H1 (cell line): ENCODE measurements at regions not wholly inside any gene's neighbourhood (a gene's known extent, or its start where the extent isn't known, plus 50 kb on each side); places are given as distances from the start of the nearest gene placed in this dataset.

Experiments
- CTCF ChIA-PET: fragments of 300-600 bp; sonication (Branson Sonifier 250); formaldehyde crosslinking; loops from one replicate; lab custom pipeline; 2021; ENCODE audit not compliant: partially characterized antibody; lab: Charles Lee
- POLR2A ChIA-PET: fragments of 300-600 bp; sonication (Branson Sonifier 250); formaldehyde crosslinking; loops from one replicate; lab custom pipeline; 2021; ENCODE audit warnings: inconsistent platforms; ENCODE audit not compliant: partially characterized antibody; lab: Charles Lee
- DNase-seq, 2 experiments: peaks; one replicate each; pipeline versions ENCODE4 v3.0.0 to v3.0.0-alpha.2; 2010 to 2022; ENCODE audit warnings: low spot score in 2 of 2, low read depth in 1 of 2, mixed read lengths in 1 of 2
- FAIRE-seq: peaks from 2 replicates; lab custom pipeline; 2011; peaks lifted over from hg19 to GRCh38; lab: Jason Lieb, UNC
- H2AFZ ChIP-seq: 2 replicates; pipeline ENCODE4 v1.8.1; 2012; ENCODE audit warnings: low read length, inconsistent platforms
- H2AK5ac ChIP-seq: 2 replicates; pipeline ENCODE4 v1.6.1; 2013; ENCODE audit warnings: low read depth, low read length
- H2BK120ac ChIP-seq: replicated peaks from 2 replicates; pipeline ENCODE3; 2013; ENCODE audit warnings: low read depth, low read length, inconsistent platforms
- H2BK12ac ChIP-seq: 2 replicates; pipeline ENCODE4 v1.6.1; 2013; ENCODE audit warnings: low read depth, low read length
- H2BK15ac ChIP-seq: 2 replicates; pipeline ENCODE4 v1.6.1; 2013; ENCODE audit warnings: low read length
- H2BK20ac ChIP-seq: 2 replicates; pipeline ENCODE4 v1.6.1; 2013; ENCODE audit warnings: low read length
- H2BK5ac ChIP-seq: 2 replicates; pipeline ENCODE4 v1.6.1; 2013; ENCODE audit warnings: low read depth, low read length
- H3K14ac ChIP-seq: 2 replicates; pipeline ENCODE4 v1.6.1; 2013; ENCODE audit warnings: inconsistent platforms; ENCODE audit not compliant: insufficient read length
- H3K18ac ChIP-seq: 2 replicates; pipeline ENCODE4 v1.6.1; 2013; ENCODE audit warnings: low read length; ENCODE audit errors: extremely low read depth
- H3K23ac ChIP-seq: 2 replicates; pipeline ENCODE4 v1.6.1; 2013; ENCODE audit warnings: inconsistent platforms; ENCODE audit not compliant: insufficient read length
- H3K23me2 ChIP-seq: 2 replicates; pipeline ENCODE4 v1.6.1; 2013; ENCODE audit warnings: low read depth, low read length
- H3K27ac ChIP-seq: 2 replicates; pipeline ENCODE4 v1.6.1; 2011; ENCODE audit warnings: low read depth, low read length, inconsistent platforms
- H3K27me3 ChIP-seq, 4 experiments: replicated peaks in 1 of 4; 1 replicate in 1 of 4; 2 replicates in 3 of 4; pipeline versions ENCODE4 v1.6.1 to v1.8.1; 2011 to 2013; ENCODE audit warnings: low read length in 3 of 4, mild to moderate bottlenecking in 3 of 4, inconsistent platforms in 2 of 4, mixed read lengths in 2 of 4, moderate library complexity in 1 of 4; ENCODE audit not compliant: control insufficient read depth in 3 of 4, insufficient read depth in 3 of 4; ENCODE audit errors: extremely low read depth in 1 of 4
- H3K36me3 ChIP-seq, 4 experiments: 2 replicates each; pipeline versions ENCODE4 v1.6.1 to v1.8.1; 2011 to 2013; ENCODE audit warnings: mild to moderate bottlenecking in 4 of 4, low read length in 3 of 4, moderate library complexity in 2 of 4, control low read depth in 1 of 4, inconsistent platforms in 1 of 4; ENCODE audit not compliant: insufficient read depth in 4 of 4, control insufficient read depth in 2 of 4
- H3K4ac ChIP-seq: replicated peaks from 2 replicates; pipeline ENCODE3; 2013; ENCODE audit warnings: low read length, low read depth, mixed read lengths, inconsistent platforms; ENCODE audit not compliant: insufficient read length
- H3K4me1 ChIP-seq, 4 experiments: replicated peaks in 1 of 4; 1 replicate in 1 of 4; 2 replicates in 3 of 4; pipeline versions ENCODE4 v1.6.1 to v1.8.1; 2011 to 2013; ENCODE audit warnings: low read length in 3 of 4, inconsistent platforms in 2 of 4, mixed read lengths in 1 of 4; ENCODE audit not compliant: insufficient read depth in 4 of 4, control insufficient read depth in 3 of 4
- H3K4me2 ChIP-seq, 2 experiments: 2 replicates each; pipeline versions ENCODE4 v1.6.1 to v1.8.1; 2011 to 2013; ENCODE audit warnings: low read depth in 2 of 2, low read length in 2 of 2, control low read depth in 1 of 2, inconsistent platforms in 1 of 2, mild to moderate bottlenecking in 1 of 2; ENCODE audit not compliant: insufficient read depth in 1 of 2
- H3K4me3 ChIP-seq, 4 experiments: fragments of 200-600, 300-600 bp in 1 of 4; sonication (generic), shearing (Covaris generic), sonication (Bioruptor Twin) in 1 of 4; 2 replicates each; pipeline versions ENCODE4 v1.5.1 to v1.8.1; 2011 to 2016; ENCODE audit warnings: low read length in 4 of 4, low read depth in 3 of 4, control low read depth in 2 of 4, inconsistent platforms in 2 of 4, mild to moderate bottlenecking in 2 of 4, mixed read lengths in 1 of 4, moderate library complexity in 1 of 4; ENCODE audit not compliant: insufficient read depth in 2 of 4; ENCODE audit errors: extremely low read depth in 1 of 4
- H3K56ac ChIP-seq: replicated peaks from 2 replicates; pipeline ENCODE3; 2013; ENCODE audit warnings: low read depth, mild to moderate bottlenecking, mixed read lengths, low read length, inconsistent platforms; ENCODE audit not compliant: insufficient read length
- H3K79me1 ChIP-seq: 2 replicates; pipeline ENCODE4 v1.6.1; 2013; ENCODE audit warnings: low read depth, low read length, control low read depth
- H3K79me2 ChIP-seq, 2 experiments: 2 replicates each; pipeline versions ENCODE4 v1.6.1 to v1.8.1; 2012 to 2013; ENCODE audit warnings: low read length in 2 of 2, mild to moderate bottlenecking in 2 of 2, inconsistent platforms in 1 of 2; ENCODE audit not compliant: insufficient read depth in 2 of 2, control insufficient read depth in 1 of 2
- H3K9ac ChIP-seq, 4 experiments: replicated peaks in 1 of 4; 1 replicate in 1 of 4; 2 replicates in 3 of 4; pipeline versions ENCODE4 v1.6.1 to v1.8.1; 2011 to 2013; ENCODE audit warnings: low read depth in 3 of 4, low read length in 3 of 4, control low read depth in 2 of 4, mild to moderate bottlenecking in 2 of 4, moderate library complexity in 2 of 4, inconsistent platforms in 1 of 4; ENCODE audit errors: extremely low read depth in 1 of 4
- H3K9me3 ChIP-seq, 2 experiments: 2 replicates each; pipeline versions ENCODE4 v1.6.1 to v1.8.1; 2012 to 2013; ENCODE audit warnings: mild to moderate bottlenecking in 2 of 2, moderate library complexity in 2 of 2, control low read depth in 1 of 2, inconsistent platforms in 1 of 2, low read depth in 1 of 2, low read length in 1 of 2, mixed read lengths in 1 of 2; ENCODE audit not compliant: insufficient read depth in 2 of 2
- H4K20me1 ChIP-seq, 2 experiments: replicated peaks in 1 of 2; 2 replicates each; pipeline versions ENCODE3 to v1.8.1; 2011 to 2013; ENCODE audit warnings: inconsistent platforms in 2 of 2, low read length in 2 of 2, mild to moderate bottlenecking in 1 of 2; ENCODE audit not compliant: insufficient read depth in 2 of 2, control insufficient read depth in 1 of 2
- H4K5ac ChIP-seq: 2 replicates; pipeline ENCODE4 v1.6.1; 2013; ENCODE audit warnings: low read length, low read depth, mixed read lengths, inconsistent platforms; ENCODE audit not compliant: insufficient read length
- H4K8ac ChIP-seq: 2 replicates; pipeline ENCODE4 v1.8.0; 2013; ENCODE audit warnings: mild to moderate bottlenecking, moderate library complexity, low read length, inconsistent platforms; ENCODE audit not compliant: insufficient read depth; ENCODE audit errors: extremely low read depth
- H4K91ac ChIP-seq: replicated peaks from 2 replicates; pipeline ENCODE3; 2013; ENCODE audit warnings: low read length, mixed read lengths, inconsistent platforms; ENCODE audit not compliant: insufficient read length
- BRCA1 ChIP-seq: IDR thresholded peaks from 2 replicates; pipeline ENCODE4 v1.6.1; 2012; ENCODE audit warnings: low read depth, low read length, improper control_type of control experiment
- CBX8 ChIP-seq: fragments of 300-800, 300-1000 bp; sonication (generic); IDR thresholded peaks from 2 replicates; pipeline ENCODE4 v1.7.1; 2016; ENCODE audit warnings: low read depth, low read length, borderline replicate concordance
- CHD2 ChIP-seq: IDR thresholded peaks from 2 replicates; pipeline ENCODE4 v1.6.1; 2012; ENCODE audit warnings: low read length, improper control_type of control experiment
- FOSL1 ChIP-seq: IDR thresholded peaks from 2 replicates; pipeline ENCODE4 v1.6.1; 2011; ENCODE audit warnings: mild to moderate bottlenecking, low read depth, low read length, moderate library complexity; ENCODE audit not compliant: insufficient read depth
- JUN ChIP-seq: IDR thresholded peaks from 2 replicates; pipeline ENCODE4 v1.6.1; 2011; ENCODE audit warnings: low read depth, mild to moderate bottlenecking, improper control_type of control experiment, low read length
- NRF1 ChIP-seq: IDR thresholded peaks from 2 replicates; pipeline ENCODE4 v1.6.1; 2011; ENCODE audit warnings: mild to moderate bottlenecking, low read depth, low read length, improper control_type of control experiment
- PHF8 ChIP-seq: fragments of 200-600 bp; sonication (generic); conservative IDR thresholded peaks from 2 replicates; pipeline ENCODE4 v1.7.1; 2012; ENCODE audit warnings: low read depth, mild to moderate bottlenecking, inconsistent platforms, low read length, moderate library complexity
- RBBP5 ChIP-seq: IDR thresholded peaks from 2 replicates; pipeline ENCODE4 v1.7.1; 2012; ENCODE audit warnings: low read depth, mild to moderate bottlenecking, inconsistent platforms, low read length, moderate library complexity, borderline replicate concordance
- RNF2 ChIP-seq: fragments of 200-900, 300-1000 bp; sonication (generic); IDR thresholded peaks from 2 replicates; pipeline ENCODE4 v1.7.1; 2016; ENCODE audit warnings: borderline replicate concordance, low read depth, mild to moderate bottlenecking, antibody characterized with exemption, low read length; ENCODE audit not compliant: poor library complexity, severe bottlenecking; ENCODE audit errors: missing control alignments
- SIX5 ChIP-seq: IDR thresholded peaks from 2 replicates; pipeline ENCODE4 v1.6.1; 2011; ENCODE audit warnings: mild to moderate bottlenecking, low read depth, low read length
- ZNF274 ChIP-seq: IDR thresholded peaks from 2 replicates; pipeline ENCODE4 v1.7.0; 2012; ENCODE audit warnings: low read length, borderline replicate concordance; ENCODE audit errors: extremely low read depth
- WGBS, 2 experiments: shearing (Covaris generic) in 1 of 2; methylation state at CpG; one replicate each; pipeline versions ENCODE4 v1.1.6 to v1.1.7; 2013 to 2015; ENCODE audit warnings: low lambda C conversion rate in 2 of 2, mixed read lengths in 2 of 2, inconsistent platforms in 1 of 2, low coverage in 1 of 2, missing lambda C conversion rate in 1 of 2; ENCODE audit not compliant: insufficient replicate concordance in 2 of 2, insufficient coverage in 1 of 2, insufficient read length in 1 of 2; ENCODE audit errors: extremely low coverage in 1 of 2, missing lambda C conversion rate in 1 of 2; 5-methylcytosine and 5-hydroxymethylcytosine counted together
- TF ChIP-seq, protein P1 (sequence below): IDR thresholded peaks from 2 replicates; pipeline ENCODE4 v1.6.1; 2011; ENCODE audit warnings: low read length, improper control_type of control experiment
- TF ChIP-seq, protein P2 (sequence below): IDR thresholded peaks from 2 replicates; pipeline ENCODE4 v1.6.1; 2012; ENCODE audit warnings: inconsistent platforms

DNA sequence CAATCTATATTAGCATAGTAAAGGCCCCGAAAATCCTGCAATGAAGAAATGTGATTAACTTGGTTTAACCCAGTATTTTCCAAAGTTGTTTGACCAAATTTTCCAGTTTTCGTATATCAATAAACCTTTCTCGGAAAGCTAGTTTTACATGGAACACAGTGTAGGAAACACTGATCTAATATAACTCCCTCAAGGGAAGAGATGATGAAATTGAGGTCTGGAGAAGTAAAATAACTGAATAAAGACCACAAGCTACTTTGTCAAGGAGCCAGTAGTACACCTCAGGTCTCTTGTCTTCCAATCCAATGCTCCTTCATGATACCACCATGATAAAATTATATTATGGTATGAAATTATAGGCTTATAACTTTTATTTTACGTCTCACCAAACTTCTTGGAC lies 118.1 kb upstream of the TARS1 start:
- Histone ChIP-seq H2BK5ac (no peak overlapping the region), H3K4me1 (peaks cover 0 to 3% (median 0%) of the 10 kb centered on the region in 4 experiments; a peak in 1 of 7 replicates), H4K5ac (no peak overlapping the region), H2BK120ac (no peak overlapping the region), H4K91ac (no peak overlapping the region), H3K79me2 (no peaks in the 10 kb centered on the region), H4K20me1 (no peaks in the 10 kb centered on the region), H4K8ac (no peak overlapping the region), H3K27me3 (no peaks in the 10 kb centered on the region), H3K56ac (no peak overlapping the region), H3K14ac (no peak overlapping the region), H3K9ac (no peak overlapping the region), H3K23ac (no peak overlapping the region), H3K23me2 (no peaks in the 10 kb centered on the region), H2AK5ac (no peak overlapping the region), H3K27ac (no peak overlapping the region), H3K18ac (no peak overlapping the region), H2BK15ac (no peak overlapping the region), H3K4me3 (no peak overlapping the region), H3K4ac (no peak overlapping the region), H3K36me3 (no peaks in the 10 kb centered on the region), H2AFZ (no peak overlapping the region), H3K4me2 (no peak overlapping the region), H2BK20ac (no peak overlapping the region), H2BK12ac (no peak overlapping the region), H3K79me1 (no peaks in the 10 kb centered on the region), H3K9me3 (no peaks in the 10 kb centered on the region)
- CTCF ChIA-PET = interaction anchor here (0.9 to 1.1 kb wide), 2 partner anchors 11 to 267 kb away, joined by 3 to 5 read pairs; no protein-coding TSS in a partner anchor
- FAIRE-seq (no peak), DNase-seq (no peak)
- POLR2A ChIA-PET = no interaction called here
- WGBS, 2 experiments = 91% methylated on average over 4 of the region's 4 CpGs; no CpG with 5 or more reads in 1 of the 2 experiments
- TF ChIP-seq RBBP5 (no peak), JUN (no peak), SIX5 (no peak), ZNF274 (no peak), FOSL1 (no peak), CBX8 (no peak), CHD2 (no peak), RNF2 (no peak), BRCA1 (no peak), NRF1 (no peak), PHF8 (no peak)
- TF ChIP-seq, protein P1, sequence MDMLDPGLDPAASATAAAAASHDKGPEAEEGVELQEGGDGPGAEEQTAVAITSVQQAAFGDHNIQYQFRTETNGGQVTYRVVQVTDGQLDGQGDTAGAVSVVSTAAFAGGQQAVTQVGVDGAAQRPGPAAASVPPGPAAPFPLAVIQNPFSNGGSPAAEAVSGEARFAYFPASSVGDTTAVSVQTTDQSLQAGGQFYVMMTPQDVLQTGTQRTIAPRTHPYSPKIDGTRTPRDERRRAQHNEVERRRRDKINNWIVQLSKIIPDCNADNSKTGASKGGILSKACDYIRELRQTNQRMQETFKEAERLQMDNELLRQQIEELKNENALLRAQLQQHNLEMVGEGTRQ = no peak
- TF ChIP-seq, protein P2, sequence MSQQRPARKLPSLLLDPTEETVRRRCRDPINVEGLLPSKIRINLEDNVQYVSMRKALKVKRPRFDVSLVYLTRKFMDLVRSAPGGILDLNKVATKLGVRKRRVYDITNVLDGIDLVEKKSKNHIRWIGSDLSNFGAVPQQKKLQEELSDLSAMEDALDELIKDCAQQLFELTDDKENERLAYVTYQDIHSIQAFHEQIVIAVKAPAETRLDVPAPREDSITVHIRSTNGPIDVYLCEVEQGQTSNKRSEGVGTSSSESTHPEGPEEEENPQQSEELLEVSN = no peak
